SK-N-SH (cell line): ENCODE measurements at regions not wholly inside any gene's neighbourhood (a gene's known extent, or its start where the extent isn't known, plus 50 kb on each side); places are given as distances from the start of the nearest gene placed in this dataset.

Source experiments
- CHD2 ChIP-seq: fragments of 150-350 bp; IDR thresholded peaks from 2 replicates; pipeline ENCODE4 v1.6.1; 2018; ENCODE audit warnings: low read length; ENCODE audit not compliant: partially characterized antibody
- EZH2phosphoT487 ChIP-seq: fragments of 200-600 bp; sonication (generic); IDR thresholded peaks from 2 replicates; pipeline ENCODE4 v1.6.1; 2017; ENCODE audit warnings: low read depth, mixed run types, mild to moderate bottlenecking, antibody characterized with exemption, moderate library complexity, borderline replicate concordance
- FOXM1 ChIP-seq: IDR thresholded peaks from 2 replicates; pipeline ENCODE4 v1.4.0; 2012; ENCODE audit warnings: low read depth, mild to moderate bottlenecking
- NFIC ChIP-seq: IDR thresholded peaks from 2 replicates; pipeline ENCODE4 v1.4.0; 2012; ENCODE audit warnings: borderline replicate concordance
- POLR2AphosphoS5 ChIP-seq: IDR thresholded peaks from 2 replicates; pipeline ENCODE4 v1.6.1; 2012; ENCODE audit warnings: low read depth, low read length
- YY1 ChIP-seq: IDR thresholded peaks from 2 replicates; pipeline ENCODE4 v1.4.0; 2012; ENCODE audit warnings: low read depth, mild to moderate bottlenecking
- TF ChIP-seq, protein P1 (sequence below): fragments of 200-600 bp; sonication (generic); IDR thresholded peaks from 2 replicates; pipeline ENCODE4 v1.6.1; 2017; ENCODE audit warnings: antibody characterized with exemption, mild to moderate bottlenecking, moderate library complexity
- TF ChIP-seq, protein P2 (sequence below): IDR thresholded peaks from 2 replicates; pipeline ENCODE4 v1.4.0; 2012; ENCODE audit warnings: low read depth, borderline replicate concordance
- TF ChIP-seq, protein P3 (sequence below): IDR thresholded peaks from 2 replicates; pipeline ENCODE4 v1.6.1; 2012; ENCODE audit warnings: mild to moderate bottlenecking, low read depth, low read length, moderate library complexity
- TF ChIP-seq, protein P4 (sequence below): IDR thresholded peaks from 2 replicates; pipeline ENCODE4 v1.4.0; 2012; ENCODE audit warnings: low read depth, borderline replicate concordance
- TF ChIP-seq, protein P5 (sequence below): fragments of 150-350 bp; IDR thresholded peaks from 2 replicates; pipeline ENCODE4 v1.6.1; 2017; ENCODE audit warnings: antibody characterized with exemption, low read length, low read depth, borderline replicate concordance
- TF ChIP-seq, protein P6 (sequence below): IDR thresholded peaks from 2 replicates; pipeline ENCODE4 v1.4.0; 2012; ENCODE audit warnings: low read depth

DNA sequence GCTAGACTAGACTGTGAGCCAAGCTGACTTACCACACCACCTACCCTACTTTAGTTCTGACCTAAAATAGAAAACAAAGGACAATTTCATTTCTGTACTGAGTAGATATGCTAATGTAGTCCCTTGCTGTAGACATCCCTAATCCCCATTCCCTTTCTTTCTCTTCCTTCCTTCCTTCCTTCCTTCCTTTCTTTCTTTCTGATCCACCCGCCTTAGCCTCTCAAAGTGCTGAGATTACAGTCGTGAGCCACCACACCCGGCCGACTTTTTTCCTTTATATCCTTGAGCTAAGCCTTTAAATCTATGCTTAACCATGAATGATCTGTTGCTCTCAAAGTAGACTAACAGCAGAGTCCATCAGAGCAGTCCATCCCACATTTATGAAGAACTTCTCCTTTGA lies 465.0 kb downstream of the SLITRK6 start:
- TF ChIP-seq, protein P1, sequence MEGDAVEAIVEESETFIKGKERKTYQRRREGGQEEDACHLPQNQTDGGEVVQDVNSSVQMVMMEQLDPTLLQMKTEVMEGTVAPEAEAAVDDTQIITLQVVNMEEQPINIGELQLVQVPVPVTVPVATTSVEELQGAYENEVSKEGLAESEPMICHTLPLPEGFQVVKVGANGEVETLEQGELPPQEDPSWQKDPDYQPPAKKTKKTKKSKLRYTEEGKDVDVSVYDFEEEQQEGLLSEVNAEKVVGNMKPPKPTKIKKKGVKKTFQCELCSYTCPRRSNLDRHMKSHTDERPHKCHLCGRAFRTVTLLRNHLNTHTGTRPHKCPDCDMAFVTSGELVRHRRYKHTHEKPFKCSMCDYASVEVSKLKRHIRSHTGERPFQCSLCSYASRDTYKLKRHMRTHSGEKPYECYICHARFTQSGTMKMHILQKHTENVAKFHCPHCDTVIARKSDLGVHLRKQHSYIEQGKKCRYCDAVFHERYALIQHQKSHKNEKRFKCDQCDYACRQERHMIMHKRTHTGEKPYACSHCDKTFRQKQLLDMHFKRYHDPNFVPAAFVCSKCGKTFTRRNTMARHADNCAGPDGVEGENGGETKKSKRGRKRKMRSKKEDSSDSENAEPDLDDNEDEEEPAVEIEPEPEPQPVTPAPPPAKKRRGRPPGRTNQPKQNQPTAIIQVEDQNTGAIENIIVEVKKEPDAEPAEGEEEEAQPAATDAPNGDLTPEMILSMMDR, result no peak
- TF ChIP-seq, protein P2, sequence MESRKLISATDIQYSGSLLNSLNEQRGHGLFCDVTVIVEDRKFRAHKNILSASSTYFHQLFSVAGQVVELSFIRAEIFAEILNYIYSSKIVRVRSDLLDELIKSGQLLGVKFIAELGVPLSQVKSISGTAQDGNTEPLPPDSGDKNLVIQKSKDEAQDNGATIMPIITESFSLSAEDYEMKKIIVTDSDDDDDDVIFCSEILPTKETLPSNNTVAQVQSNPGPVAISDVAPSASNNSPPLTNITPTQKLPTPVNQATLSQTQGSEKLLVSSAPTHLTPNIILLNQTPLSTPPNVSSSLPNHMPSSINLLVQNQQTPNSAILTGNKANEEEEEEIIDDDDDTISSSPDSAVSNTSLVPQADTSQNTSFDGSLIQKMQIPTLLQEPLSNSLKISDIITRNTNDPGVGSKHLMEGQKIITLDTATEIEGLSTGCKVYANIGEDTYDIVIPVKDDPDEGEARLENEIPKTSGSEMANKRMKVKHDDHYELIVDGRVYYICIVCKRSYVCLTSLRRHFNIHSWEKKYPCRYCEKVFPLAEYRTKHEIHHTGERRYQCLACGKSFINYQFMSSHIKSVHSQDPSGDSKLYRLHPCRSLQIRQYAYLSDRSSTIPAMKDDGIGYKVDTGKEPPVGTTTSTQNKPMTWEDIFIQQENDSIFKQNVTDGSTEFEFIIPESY, result no peak
- no peak for TF ChIP-seq EZH2phosphoT487
- TF ChIP-seq, protein P3, sequence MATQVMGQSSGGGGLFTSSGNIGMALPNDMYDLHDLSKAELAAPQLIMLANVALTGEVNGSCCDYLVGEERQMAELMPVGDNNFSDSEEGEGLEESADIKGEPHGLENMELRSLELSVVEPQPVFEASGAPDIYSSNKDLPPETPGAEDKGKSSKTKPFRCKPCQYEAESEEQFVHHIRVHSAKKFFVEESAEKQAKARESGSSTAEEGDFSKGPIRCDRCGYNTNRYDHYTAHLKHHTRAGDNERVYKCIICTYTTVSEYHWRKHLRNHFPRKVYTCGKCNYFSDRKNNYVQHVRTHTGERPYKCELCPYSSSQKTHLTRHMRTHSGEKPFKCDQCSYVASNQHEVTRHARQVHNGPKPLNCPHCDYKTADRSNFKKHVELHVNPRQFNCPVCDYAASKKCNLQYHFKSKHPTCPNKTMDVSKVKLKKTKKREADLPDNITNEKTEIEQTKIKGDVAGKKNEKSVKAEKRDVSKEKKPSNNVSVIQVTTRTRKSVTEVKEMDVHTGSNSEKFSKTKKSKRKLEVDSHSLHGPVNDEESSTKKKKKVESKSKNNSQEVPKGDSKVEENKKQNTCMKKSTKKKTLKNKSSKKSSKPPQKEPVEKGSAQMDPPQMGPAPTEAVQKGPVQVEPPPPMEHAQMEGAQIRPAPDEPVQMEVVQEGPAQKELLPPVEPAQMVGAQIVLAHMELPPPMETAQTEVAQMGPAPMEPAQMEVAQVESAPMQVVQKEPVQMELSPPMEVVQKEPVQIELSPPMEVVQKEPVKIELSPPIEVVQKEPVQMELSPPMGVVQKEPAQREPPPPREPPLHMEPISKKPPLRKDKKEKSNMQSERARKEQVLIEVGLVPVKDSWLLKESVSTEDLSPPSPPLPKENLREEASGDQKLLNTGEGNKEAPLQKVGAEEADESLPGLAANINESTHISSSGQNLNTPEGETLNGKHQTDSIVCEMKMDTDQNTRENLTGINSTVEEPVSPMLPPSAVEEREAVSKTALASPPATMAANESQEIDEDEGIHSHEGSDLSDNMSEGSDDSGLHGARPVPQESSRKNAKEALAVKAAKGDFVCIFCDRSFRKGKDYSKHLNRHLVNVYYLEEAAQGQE, result no peak
- TF ChIP-seq, protein P4, sequence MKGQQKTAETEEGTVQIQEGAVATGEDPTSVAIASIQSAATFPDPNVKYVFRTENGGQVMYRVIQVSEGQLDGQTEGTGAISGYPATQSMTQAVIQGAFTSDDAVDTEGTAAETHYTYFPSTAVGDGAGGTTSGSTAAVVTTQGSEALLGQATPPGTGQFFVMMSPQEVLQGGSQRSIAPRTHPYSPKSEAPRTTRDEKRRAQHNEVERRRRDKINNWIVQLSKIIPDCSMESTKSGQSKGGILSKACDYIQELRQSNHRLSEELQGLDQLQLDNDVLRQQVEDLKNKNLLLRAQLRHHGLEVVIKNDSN, result no peak
- TF ChIP-seq POLR2AphosphoS5, result no peak
- TF ChIP-seq, protein P5, sequence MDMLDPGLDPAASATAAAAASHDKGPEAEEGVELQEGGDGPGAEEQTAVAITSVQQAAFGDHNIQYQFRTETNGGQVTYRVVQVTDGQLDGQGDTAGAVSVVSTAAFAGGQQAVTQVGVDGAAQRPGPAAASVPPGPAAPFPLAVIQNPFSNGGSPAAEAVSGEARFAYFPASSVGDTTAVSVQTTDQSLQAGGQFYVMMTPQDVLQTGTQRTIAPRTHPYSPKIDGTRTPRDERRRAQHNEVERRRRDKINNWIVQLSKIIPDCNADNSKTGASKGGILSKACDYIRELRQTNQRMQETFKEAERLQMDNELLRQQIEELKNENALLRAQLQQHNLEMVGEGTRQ, result no peak
- no peak for TF ChIP-seq NFIC
- no peak for TF ChIP-seq YY1
- no peak for TF ChIP-seq CHD2
- TF ChIP-seq, protein P6, sequence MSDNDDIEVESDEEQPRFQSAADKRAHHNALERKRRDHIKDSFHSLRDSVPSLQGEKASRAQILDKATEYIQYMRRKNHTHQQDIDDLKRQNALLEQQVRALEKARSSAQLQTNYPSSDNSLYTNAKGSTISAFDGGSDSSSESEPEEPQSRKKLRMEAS, result no peak
- TF ChIP-seq FOXM1, result no peak
